IPS-15b (cell line): ENCODE measurements at regions not wholly inside any gene's neighbourhood (a gene's known extent, or its start where the extent isn't known, plus 50 kb on each side); places are given as distances from the start of the nearest gene placed in this dataset.
"Not testable (repeated sequence)": the region's sequence is repeated elsewhere in the genome, so short reads cannot be mapped to it uniquely, and the experiment has no call there.

Source experiments
- H3K27me3 ChIP-seq: one replicate; pipeline ENCODE4 v1.6.1; 2013; ENCODE audit warnings: low read length; ENCODE audit not compliant: control insufficient read depth, insufficient read depth
- H3K36me3 ChIP-seq: one replicate; pipeline ENCODE4 v1.6.1; 2013; ENCODE audit warnings: low read length; ENCODE audit not compliant: control insufficient read depth, insufficient read depth
- H3K4me1 ChIP-seq: one replicate; pipeline ENCODE4 v1.6.1; 2013; ENCODE audit warnings: mild to moderate bottlenecking, low read length; ENCODE audit not compliant: control insufficient read depth, insufficient read depth
- H3K4me3 ChIP-seq: one replicate; pipeline ENCODE4 v1.5.1; 2013; ENCODE audit warnings: low read depth, low read length
- H3K9ac ChIP-seq: one replicate; pipeline ENCODE4 v1.6.1; 2013; ENCODE audit warnings: low read depth, mild to moderate bottlenecking, low read length
- H3K9me3 ChIP-seq: one replicate; pipeline ENCODE4 v1.6.1; 2013; ENCODE audit warnings: mild to moderate bottlenecking, low read length; ENCODE audit not compliant: control insufficient read depth, insufficient read depth

- Histone ChIP-seq H3K9me3 (no peaks in the 10 kb centered on the region), H3K9ac (no peak overlapping the region), H3K27me3 (no peaks in the 10 kb centered on the region), H3K4me3 (no peak overlapping the region), H3K36me3 (no peaks in the 10 kb centered on the region), H3K4me1 (no peaks in the 10 kb centered on the region)
Measured at GRCh38 chr6:66153247-66153646, 446.2 kb upstream of the EYS start.

GRCh38 chr6:66149132-66149531 is 442.1 kb upstream of the EYS start:
- Histone ChIP-seq H3K4me3 (no peak overlapping the region), H3K4me1 (no peaks in the 10 kb centered on the region), H3K9me3 (no peaks in the 10 kb centered on the region), H3K36me3 (no peaks in the 10 kb centered on the region), H3K9ac (no peak overlapping the region), H3K27me3 (no peaks in the 10 kb centered on the region)

GRCh38 chr6:66145867-66146266 is 438.8 kb upstream of the EYS start:
- Histone ChIP-seq H3K27me3 (no peaks in the 10 kb centered on the region), H3K36me3 (no peaks in the 10 kb centered on the region), H3K9ac (no peak overlapping the region), H3K4me3 (no peak overlapping the region), H3K9me3 (peaks cover 5% of the 10 kb centered on the region), H3K4me1 (no peaks in the 10 kb centered on the region)

- Histone ChIP-seq H3K9me3 (no peaks in the 10 kb centered on the region), H3K27me3 (no peaks in the 10 kb centered on the region), H3K4me1 (no peaks in the 10 kb centered on the region), H3K36me3 (no peaks in the 10 kb centered on the region), H3K9ac (no peak overlapping the region), H3K4me3 (no peak overlapping the region)
Measured at GRCh38 chr6:66134021-66134420, 427.0 kb upstream of the EYS start.

- H3K9me3 ChIP-seq, result peaks cover 3% of the 10 kb centered on the region
- no peak overlapping the region for H3K9ac ChIP-seq
- H3K4me3 ChIP-seq, result no peak overlapping the region
- H3K4me1 ChIP-seq, result no peaks in the 10 kb centered on the region
- no peaks in the 10 kb centered on the region for H3K36me3 ChIP-seq
- no peaks in the 10 kb centered on the region for H3K27me3 ChIP-seq
Measured at GRCh38 chr6:66128656-66129055, 421.6 kb upstream of the EYS start.

- Histone ChIP-seq H3K9ac (no peak overlapping the region), H3K9me3 (peaks cover 3% of the 10 kb centered on the region), H3K4me3 (no peak overlapping the region), H3K27me3 (no peaks in the 10 kb centered on the region), H3K36me3 (no peaks in the 10 kb centered on the region), H3K4me1 (no peaks in the 10 kb centered on the region)
Measured at GRCh38 chr6:66128243-66128642, 421.2 kb upstream of the EYS start.

- Histone ChIP-seq H3K9ac (no peak overlapping the region), H3K4me1 (no peaks in the 10 kb centered on the region), H3K36me3 (no peaks in the 10 kb centered on the region), H3K27me3 (no peaks in the 10 kb centered on the region), H3K9me3 (peaks cover 3% of the 10 kb centered on the region), H3K4me3 (no peak overlapping the region)
Measured at GRCh38 chr6:66127061-66127460, 420.0 kb upstream of the EYS start.

- Histone ChIP-seq H3K9ac (no peak overlapping the region), H3K4me3 (no peak overlapping the region), H3K27me3 (no peaks in the 10 kb centered on the region), H3K4me1 (no peaks in the 10 kb centered on the region), H3K36me3 (no peaks in the 10 kb centered on the region), H3K9me3 (peaks cover 3% of the 10 kb centered on the region)
Measured at GRCh38 chr6:66126358-66126757, 419.3 kb upstream of the EYS start.

- Histone ChIP-seq H3K27me3 (no peaks in the 10 kb centered on the region), H3K9me3 (no peaks in the 10 kb centered on the region), H3K4me1 (no peaks in the 10 kb centered on the region), H3K9ac (no peak overlapping the region), H3K4me3 (no peak overlapping the region), H3K36me3 (no peaks in the 10 kb centered on the region)
Measured at GRCh38 chr6:66103954-66104353, 396.9 kb upstream of the EYS start.

GRCh38 chr6:66103354-66103753 is 396.3 kb upstream of the EYS start:
- Histone ChIP-seq H3K27me3 (no peaks in the 10 kb centered on the region), H3K36me3 (no peaks in the 10 kb centered on the region), H3K9me3 (no peaks in the 10 kb centered on the region), H3K4me1 (no peaks in the 10 kb centered on the region), H3K9ac (no peak overlapping the region), H3K4me3 (no peak overlapping the region)

- Histone ChIP-seq H3K36me3 (no peaks in the 10 kb centered on the region), H3K27me3 (no peaks in the 10 kb centered on the region), H3K9me3 (peaks cover 5% of the 10 kb centered on the region), H3K4me1 (no peaks in the 10 kb centered on the region), H3K4me3 (no peak overlapping the region), H3K9ac (no peak overlapping the region)
Measured at GRCh38 chr6:66096679-66097078, 389.7 kb upstream of the EYS start.

GRCh38 chr6:66094615-66095014 is 387.6 kb upstream of the EYS start:
- Histone ChIP-seq H3K27me3 (no peaks in the 10 kb centered on the region), H3K9me3 (peaks cover 5% of the 10 kb centered on the region), H3K4me3 (no peak overlapping the region), H3K9ac (no peak overlapping the region), H3K36me3 (no peaks in the 10 kb centered on the region), H3K4me1 (no peaks in the 10 kb centered on the region)

- not testable (repeated sequence) for H3K9me3 ChIP-seq, H3K27me3 ChIP-seq, H3K4me3 ChIP-seq, H3K4me1 ChIP-seq, H3K9ac ChIP-seq, H3K36me3 ChIP-seq
Measured at GRCh38 chr6:66092306-66092705, 385.3 kb upstream of the EYS start.
